ENCODE measurements at regions not wholly inside any gene's neighbourhood (a gene's known extent, or its start where the extent isn't known, plus 50 kb on each side); places are given as distances from the start of the nearest gene placed in this dataset.

DNA sequence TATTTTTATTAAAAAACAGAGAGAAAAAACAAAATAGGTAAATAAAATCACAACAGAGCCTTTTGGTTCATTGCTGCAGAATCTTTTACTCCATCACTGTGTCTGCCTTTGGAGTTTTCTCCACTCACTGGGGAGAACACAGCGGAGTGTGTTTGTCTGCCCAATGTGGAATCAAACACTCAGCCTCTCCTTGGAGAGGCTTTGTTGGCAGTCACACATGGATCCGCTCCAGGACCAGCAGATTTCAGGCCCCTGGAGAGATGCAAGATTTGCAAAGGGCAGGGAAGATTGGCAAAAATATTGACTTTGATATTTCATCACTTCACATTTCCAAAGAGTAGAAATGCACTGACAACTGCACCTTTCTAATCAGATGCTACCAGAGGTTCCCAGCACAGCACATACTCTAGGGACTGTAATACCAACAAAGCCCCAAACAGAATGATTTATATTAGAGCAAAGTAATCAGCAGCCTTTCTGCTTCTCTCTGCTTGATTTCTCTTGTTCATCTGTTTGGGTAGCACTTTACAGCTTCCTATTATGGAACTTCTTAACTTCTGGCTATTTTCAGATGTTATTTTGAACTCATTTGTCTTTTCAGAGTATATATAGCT, 1898.8 kb upstream of the PIK3C3 start:
- TF ChIP-seq, protein P1, sequence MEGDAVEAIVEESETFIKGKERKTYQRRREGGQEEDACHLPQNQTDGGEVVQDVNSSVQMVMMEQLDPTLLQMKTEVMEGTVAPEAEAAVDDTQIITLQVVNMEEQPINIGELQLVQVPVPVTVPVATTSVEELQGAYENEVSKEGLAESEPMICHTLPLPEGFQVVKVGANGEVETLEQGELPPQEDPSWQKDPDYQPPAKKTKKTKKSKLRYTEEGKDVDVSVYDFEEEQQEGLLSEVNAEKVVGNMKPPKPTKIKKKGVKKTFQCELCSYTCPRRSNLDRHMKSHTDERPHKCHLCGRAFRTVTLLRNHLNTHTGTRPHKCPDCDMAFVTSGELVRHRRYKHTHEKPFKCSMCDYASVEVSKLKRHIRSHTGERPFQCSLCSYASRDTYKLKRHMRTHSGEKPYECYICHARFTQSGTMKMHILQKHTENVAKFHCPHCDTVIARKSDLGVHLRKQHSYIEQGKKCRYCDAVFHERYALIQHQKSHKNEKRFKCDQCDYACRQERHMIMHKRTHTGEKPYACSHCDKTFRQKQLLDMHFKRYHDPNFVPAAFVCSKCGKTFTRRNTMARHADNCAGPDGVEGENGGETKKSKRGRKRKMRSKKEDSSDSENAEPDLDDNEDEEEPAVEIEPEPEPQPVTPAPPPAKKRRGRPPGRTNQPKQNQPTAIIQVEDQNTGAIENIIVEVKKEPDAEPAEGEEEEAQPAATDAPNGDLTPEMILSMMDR (IDR thresholded peaks at IDR 0.05), result no peak
- TF ChIP-seq POLR2A (IDR thresholded peaks at IDR 0.05) (no peak), EP300 (IDR thresholded peaks at IDR 0.05) (no peak)
